Suppressor macrophage (primary cell): ENCODE measurements at regions not wholly inside any gene's neighbourhood (a gene's known extent, or its start where the extent isn't known, plus 50 kb on each side); places are given as distances from the start of the nearest gene placed in this dataset.

Source experiments
- DNase-seq, 4 experiments: peaks; one replicate each; pipeline ENCODE4 v3.0.0-alpha.2; 2020 to 2022

- DNase-seq, result no peak
Observed at GRCh38 chr3:115475178-115476041, 147.9 kb upstream of the GAP43 start.

- DNase-seq, result no peak
Observed at GRCh38 chr3:115476472-115476871, 146.8 kb upstream of the GAP43 start.

- DNase-seq, result no peak
Observed at GRCh38 chr3:115478359-115478758, 145.0 kb upstream of the GAP43 start.

GRCh38 chr3:115486880-115487279 is 136.4 kb upstream of the GAP43 start:
- no peak for DNase-seq

- no peak for DNase-seq
Observed at GRCh38 chr3:115487968-115488367, 135.3 kb upstream of the GAP43 start.

- no peak for DNase-seq
Observed at GRCh38 chr3:115488409-115488808, 134.9 kb upstream of the GAP43 start.

- no peak for DNase-seq
Observed at GRCh38 chr3:115494826-115495225, 128.5 kb upstream of the GAP43 start.

- DNase-seq, result no peak
Observed at GRCh38 chr3:115498421-115498820, 124.9 kb upstream of the GAP43 start.

- no peak for DNase-seq
Observed at GRCh38 chr3:115498898-115499297, 124.4 kb upstream of the GAP43 start.

- DNase-seq, result no peak
Observed at GRCh38 chr3:115499666-115500065, 123.6 kb upstream of the GAP43 start.

- DNase-seq, result no peak
Observed at GRCh38 chr3:115500795-115501194, 122.5 kb upstream of the GAP43 start.

GRCh38 chr3:115502128-115502527 is 121.2 kb upstream of the GAP43 start:
- DNase-seq, result no peak

- DNase-seq, result no peak
Observed at GRCh38 chr3:115503394-115503793, 119.9 kb upstream of the GAP43 start.

- DNase-seq, result no peak
Observed at GRCh38 chr3:115508562-115508961, 114.7 kb upstream of the GAP43 start.

GRCh38 chr3:115512565-115513415 is 110.5 kb upstream of the GAP43 start:
- peak; percentile 36 to 56 (median 47) for DNase-seq

- no peak for DNase-seq
Observed at GRCh38 chr3:115513416-115513800, 109.9 kb upstream of the GAP43 start.

GRCh38 chr3:115517457-115518050 is 105.8 kb upstream of the GAP43 start:
- no peak for DNase-seq

- DNase-seq, result no peak
Observed at GRCh38 chr3:115518100-115518852, 105.0 kb upstream of the GAP43 start.

- no peak for DNase-seq
Observed at GRCh38 chr3:115520241-115520640, 103.1 kb upstream of the GAP43 start.

- peak in 3 of 4 experiments; percentile 10 to 23 (median 11) for DNase-seq
Observed at GRCh38 chr3:115520651-115521245, 102.6 kb upstream of the GAP43 start.

GRCh38 chr3:115523458-115523857 is 99.9 kb upstream of the GAP43 start:
- DNase-seq, result no peak

GRCh38 chr3:115524549-115524948 is 98.8 kb upstream of the GAP43 start:
- no peak for DNase-seq
